Activated CD8-positive, alpha-beta T cell treated with anti-CD3 and anti-CD28 coated beads, Interleukin-2, amount 10 ng/mL, durations not matched to agents 7 days and 5 days (primary cell): ENCODE measurements at regions not wholly inside any gene's neighbourhood (a gene's known extent, or its start where the extent isn't known, plus 50 kb on each side); places are given as distances from the start of the nearest gene placed in this dataset.

Source experiments
- ATAC-seq: fragments of 150-1000 bp; cut with Tn5 transposase; one replicate; pipeline ENCODE4 v1.10.0; 2021; ENCODE audit warnings: moderate library complexity
- CTCF ChIA-PET: fragments of 350-600 bp; sonication (Branson Sonifier 250); formaldehyde crosslinking; loops from one replicate; lab custom pipeline; 2021; ENCODE audit warnings: antibody characterized with exemption; lab: Charles Lee
- POLR2A ChIA-PET: fragments of 350-600 bp; sonication (Branson Sonifier 250); formaldehyde crosslinking; loops from one replicate; lab custom pipeline; 2021; ENCODE audit warnings: antibody characterized with exemption; lab: Charles Lee
- DNase-seq: peaks from one replicate; pipeline ENCODE4 v3.0.0-alpha.2; 2020
- H3K27ac Mint-ChIP-seq: one replicate; pipeline ENCODE4 v1.8.0; 2021; ENCODE audit warnings: mild to moderate bottlenecking, mixed read lengths
- H3K27me3 Mint-ChIP-seq: one replicate; pipeline ENCODE4 v1.8.0; 2021; ENCODE audit warnings: low read depth, mixed read lengths
- H3K36me3 Mint-ChIP-seq: one replicate; pipeline ENCODE4 v1.8.0; 2021; ENCODE audit warnings: low read depth, mixed read lengths
- H3K4me1 Mint-ChIP-seq: one replicate; pipeline ENCODE4 v1.8.0; 2021; ENCODE audit warnings: low read depth, mixed read lengths
- H3K4me3 Mint-ChIP-seq: one replicate; pipeline ENCODE4 v1.8.0; 2021; ENCODE audit warnings: mild to moderate bottlenecking, mixed read lengths
- H3K9me3 Mint-ChIP-seq: one replicate; pipeline ENCODE4 v1.8.0; 2022; ENCODE audit warnings: mixed read lengths; ENCODE audit not compliant: insufficient read depth

- CTCF ChIA-PET = no interaction called here
- no peaks in the 10 kb centered on the region for H3K27me3 Mint-ChIP-seq
- ATAC-seq (no peak), DNase-seq (no peak)
- no peak overlapping the region for H3K27ac Mint-ChIP-seq
- H3K36me3 Mint-ChIP-seq = no peaks in the 10 kb centered on the region
- no peak overlapping the region for H3K4me3 Mint-ChIP-seq
- H3K4me1 Mint-ChIP-seq = no peaks in the 10 kb centered on the region
- POLR2A ChIA-PET = no interaction called here
- no peaks in the 10 kb centered on the region for H3K9me3 Mint-ChIP-seq
Observed at GRCh38 chr12:86697916-86698640, 441.9 kb upstream of the MGAT4C start.

GRCh38 chr12:86683568-86684304, 427.5 kb upstream of the MGAT4C start:
- no peaks in the 10 kb centered on the region for H3K27me3 Mint-ChIP-seq
- ChIA-PET CTCF (no interaction called here), POLR2A (no interaction called here)
- no peaks in the 10 kb centered on the region for H3K4me1 Mint-ChIP-seq
- H3K36me3 Mint-ChIP-seq = no peaks in the 10 kb centered on the region
- H3K27ac Mint-ChIP-seq = no peak overlapping the region
- peaks cover 16% of the 10 kb centered on the region for H3K9me3 Mint-ChIP-seq
- no peak for ATAC-seq
- no peak overlapping the region for H3K4me3 Mint-ChIP-seq
- DNase-seq = no peak

GRCh38 chr12:86681060-86681459, 424.9 kb upstream of the MGAT4C start:
- Mint-ChIP-seq H3K4me1 (no peaks in the 10 kb centered on the region), H3K27ac (no peak overlapping the region), H3K27me3 (no peaks in the 10 kb centered on the region), H3K4me3 (no peak overlapping the region), H3K36me3 (no peaks in the 10 kb centered on the region), H3K9me3 (peaks cover 6% of the 10 kb centered on the region)
- ChIA-PET POLR2A (no interaction called here), CTCF (no interaction called here)
- DNase-seq = no peak
- ATAC-seq = no peak

- Mint-ChIP-seq H3K27ac (no peak overlapping the region), H3K4me3 (no peak overlapping the region), H3K4me1 (no peaks in the 10 kb centered on the region), H3K36me3 (no peaks in the 10 kb centered on the region), H3K9me3 (peaks cover 11% of the 10 kb centered on the region), H3K27me3 (no peaks in the 10 kb centered on the region)
- POLR2A ChIA-PET = no interaction called here
- CTCF ChIA-PET = no interaction called here
- ATAC-seq (no peak), DNase-seq (no peak)
Observed at GRCh38 chr12:86675197-86675596, 419.0 kb upstream of the MGAT4C start.

- H3K4me3 Mint-ChIP-seq = no peak overlapping the region
- no peak overlapping the region for H3K27ac Mint-ChIP-seq
- H3K27me3 Mint-ChIP-seq = no peaks in the 10 kb centered on the region
- ATAC-seq (no peak), DNase-seq (no peak)
- ChIA-PET POLR2A (no interaction called here), CTCF (no interaction called here)
- no peaks in the 10 kb centered on the region for H3K4me1 Mint-ChIP-seq
- H3K9me3 Mint-ChIP-seq = peaks cover 16% of the 10 kb centered on the region
- H3K36me3 Mint-ChIP-seq = no peaks in the 10 kb centered on the region
Observed at GRCh38 chr12:86670986-86671385, 414.8 kb upstream of the MGAT4C start.

DNA sequence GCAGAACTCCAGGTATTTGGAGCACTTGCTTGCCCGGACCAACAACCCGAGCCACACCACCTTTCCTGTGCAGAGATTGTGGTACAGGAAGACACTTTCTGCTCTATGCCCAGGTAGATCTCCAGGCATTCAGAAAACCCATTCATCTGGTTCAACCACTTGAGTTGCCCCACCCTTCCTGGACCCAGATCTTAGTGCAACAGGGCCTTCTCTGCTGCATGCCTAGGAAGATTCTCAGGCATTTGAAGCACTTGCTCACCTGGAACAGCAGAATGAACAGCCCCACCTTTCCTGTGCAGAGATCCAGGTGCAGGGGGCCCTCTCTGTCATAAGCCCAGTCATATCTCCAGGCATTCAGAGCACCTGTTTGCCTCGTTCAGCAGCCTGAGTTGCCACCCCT, 412.8 kb upstream of the MGAT4C start:
- POLR2A ChIA-PET = no interaction called here

DNA sequence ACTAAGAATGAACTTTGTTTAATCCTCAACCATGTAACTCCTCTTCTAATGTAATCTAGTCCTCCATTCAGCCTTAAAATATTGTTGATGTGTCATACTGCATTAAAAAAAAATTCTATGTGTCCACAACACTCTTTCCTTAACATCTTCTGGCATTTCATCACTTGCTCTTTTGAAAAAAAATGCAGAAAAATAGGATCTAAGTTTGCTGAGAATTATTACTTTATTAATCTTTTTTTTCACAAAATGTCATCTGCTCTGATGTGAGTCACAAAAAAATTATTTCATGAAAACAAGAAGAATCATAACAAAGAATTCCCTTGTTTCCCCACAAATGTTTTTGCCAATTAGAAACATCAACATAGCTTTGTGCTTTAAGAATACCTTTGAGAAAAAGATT, 410.1 kb upstream of the MGAT4C start:
- CTCF ChIA-PET = no interaction called here
- H3K4me3 Mint-ChIP-seq = no peak overlapping the region
- H3K9me3 Mint-ChIP-seq = peaks cover 16% of the 10 kb centered on the region
- no peak for DNase-seq
- POLR2A ChIA-PET = no interaction called here
- H3K27ac Mint-ChIP-seq = no peak overlapping the region
- no peaks in the 10 kb centered on the region for H3K27me3 Mint-ChIP-seq
- no peak for ATAC-seq
- no peaks in the 10 kb centered on the region for H3K4me1 Mint-ChIP-seq
- no peaks in the 10 kb centered on the region for H3K36me3 Mint-ChIP-seq

More for the DNA sequence above, 412.8 kb upstream of the MGAT4C start:
- ATAC-seq = no peak
- Mint-ChIP-seq H3K27me3 (no peaks in the 10 kb centered on the region), H3K36me3 (no peaks in the 10 kb centered on the region), H3K27ac (no peak overlapping the region), H3K4me3 (no peak overlapping the region), H3K9me3 (peaks cover 16% of the 10 kb centered on the region), H3K4me1 (no peaks in the 10 kb centered on the region)
- DNase-seq = no peak
- CTCF ChIA-PET = no interaction called here

DNA sequence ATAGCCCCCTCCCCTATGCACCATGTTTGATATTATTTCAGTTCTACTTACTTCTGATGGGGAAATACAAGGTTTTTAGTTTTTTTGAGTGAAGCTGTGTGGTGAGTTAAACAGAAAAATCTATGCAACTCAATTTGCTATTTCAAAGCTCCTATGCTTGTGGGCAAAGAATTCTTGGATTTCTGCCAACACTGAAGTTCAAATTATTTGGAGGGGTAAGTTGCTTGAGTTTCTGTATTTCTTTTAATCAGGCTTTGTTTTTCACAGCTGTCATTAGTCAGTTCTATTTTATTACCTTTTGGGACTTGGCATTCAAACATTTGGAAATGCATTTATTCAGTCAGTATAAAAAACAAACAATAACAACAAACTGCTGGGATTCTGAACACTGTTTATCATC, 407.5 kb upstream of the MGAT4C start:
- no peak for DNase-seq
- ChIA-PET CTCF (no interaction called here), POLR2A (no interaction called here)
- ATAC-seq = no peak
- H3K4me3 Mint-ChIP-seq = no peak overlapping the region
- no peak overlapping the region for H3K27ac Mint-ChIP-seq
- no peaks in the 10 kb centered on the region for H3K36me3 Mint-ChIP-seq
- H3K27me3 Mint-ChIP-seq = no peaks in the 10 kb centered on the region
- H3K4me1 Mint-ChIP-seq = no peaks in the 10 kb centered on the region
- peaks cover 7% of the 10 kb centered on the region for H3K9me3 Mint-ChIP-seq

GRCh38 chr12:86663173-86663572, 407.0 kb upstream of the MGAT4C start:
- Mint-ChIP-seq H3K36me3 (no peaks in the 10 kb centered on the region), H3K4me1 (no peaks in the 10 kb centered on the region), H3K27me3 (no peaks in the 10 kb centered on the region), H3K4me3 (no peak overlapping the region), H3K27ac (no peak overlapping the region), H3K9me3 (peaks cover 7% of the 10 kb centered on the region)
- no peak for ATAC-seq
- ChIA-PET CTCF (no interaction called here), POLR2A (no interaction called here)
- no peak for DNase-seq

DNA sequence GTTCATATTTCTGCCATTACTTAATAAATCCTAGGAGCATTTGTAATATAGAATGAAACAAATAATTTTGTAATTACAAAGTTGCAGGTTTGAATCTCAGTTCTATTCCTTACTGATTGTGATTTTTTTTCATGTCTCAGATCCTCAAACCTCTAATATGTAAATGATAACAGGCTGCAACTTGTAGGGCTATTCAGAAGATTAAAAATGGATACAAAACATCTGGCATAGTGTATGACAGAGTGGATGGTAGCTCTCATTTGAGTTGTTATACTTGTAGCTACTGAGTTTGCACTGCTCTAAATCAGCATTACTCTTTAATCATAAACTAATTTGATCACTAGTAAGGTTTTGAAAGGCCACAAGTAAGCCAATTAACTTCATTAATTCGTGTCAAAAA, 406.3 kb upstream of the MGAT4C start:
- Mint-ChIP-seq H3K4me1 (no peaks in the 10 kb centered on the region), H3K9me3 (peaks cover 7% of the 10 kb centered on the region), H3K4me3 (no peak overlapping the region), H3K27me3 (no peaks in the 10 kb centered on the region), H3K27ac (no peak overlapping the region), H3K36me3 (no peaks in the 10 kb centered on the region)
- POLR2A ChIA-PET = no interaction called here
- DNase-seq (no peak), ATAC-seq (no peak)
- CTCF ChIA-PET = no interaction called here

GRCh38 chr12:86660488-86661147, 404.4 kb upstream of the MGAT4C start:
- no peak overlapping the region for H3K4me3 Mint-ChIP-seq
- H3K9me3 Mint-ChIP-seq = peaks cover 3% of the 10 kb centered on the region
- POLR2A ChIA-PET = no interaction called here

DNA sequence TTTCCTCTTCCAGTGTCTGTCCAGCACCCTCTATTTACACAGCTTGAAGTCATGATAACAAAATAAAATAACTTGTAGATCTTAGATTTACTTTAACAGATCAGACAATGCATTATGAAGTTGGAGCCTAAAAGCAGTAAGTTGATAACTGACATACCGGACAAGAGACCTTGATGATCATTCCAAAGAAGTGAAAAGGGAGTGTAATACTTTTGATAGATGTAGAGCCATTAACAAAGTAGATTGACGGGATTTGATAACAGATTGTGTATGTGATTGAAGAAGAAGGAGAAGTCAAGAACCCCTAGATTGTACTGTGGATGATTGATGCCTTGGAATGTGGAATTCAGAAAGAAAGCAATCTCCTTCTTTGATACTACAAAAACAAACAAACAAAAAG, 403.8 kb upstream of the MGAT4C start:
- Mint-ChIP-seq H3K27ac (no peak overlapping the region), H3K27me3 (no peaks in the 10 kb centered on the region), H3K9me3 (peaks cover 3% of the 10 kb centered on the region), H3K36me3 (no peaks in the 10 kb centered on the region), H3K4me3 (no peak overlapping the region), H3K4me1 (no peaks in the 10 kb centered on the region)
- ChIA-PET POLR2A (no interaction called here), CTCF (no interaction called here)
- ATAC-seq (no peak), DNase-seq (no peak)

More at GRCh38 chr12:86660488-86661147, 404.4 kb upstream of the MGAT4C start:
- ATAC-seq (no peak), DNase-seq (no peak)
- CTCF ChIA-PET = no interaction called here
- Mint-ChIP-seq H3K36me3 (no peaks in the 10 kb centered on the region), H3K27ac (no peak overlapping the region), H3K4me1 (no peaks in the 10 kb centered on the region), H3K27me3 (no peaks in the 10 kb centered on the region)
